HEK293 (cell line): ENCODE measurements at regions not wholly inside any gene's neighbourhood (a gene's known extent, or its start where the extent isn't known, plus 50 kb on each side); places are given as distances from the start of the nearest gene placed in this dataset.

Source experiments
- ZNF202 ChIP-seq: fragments of 450-650 bp; formaldehyde crosslinking; IDR thresholded peaks from 2 replicates; pipeline ENCODE4 v1.5.1; 2016; ENCODE audit warnings: missing biosample characterization, missing genetic modification characterization, borderline replicate concordance
- ZNF423 ChIP-seq: fragments of 450-650 bp; formaldehyde crosslinking; IDR thresholded peaks from 2 replicates; pipeline ENCODE4 v1.5.1; 2016; ENCODE audit warnings: missing biosample characterization, missing genetic modification characterization
- TF ChIP-seq, protein P1 (sequence below): fragments of 450-650 bp; formaldehyde crosslinking; IDR thresholded peaks from 2 replicates; pipeline ENCODE4 v1.5.1; 2016; ENCODE audit warnings: missing biosample characterization, missing genetic modification characterization, borderline replicate concordance

- TF ChIP-seq ZNF423 (tag by site-specific recombination) (no peak), ZNF202 (no peak)
- TF ChIP-seq, protein P1, sequence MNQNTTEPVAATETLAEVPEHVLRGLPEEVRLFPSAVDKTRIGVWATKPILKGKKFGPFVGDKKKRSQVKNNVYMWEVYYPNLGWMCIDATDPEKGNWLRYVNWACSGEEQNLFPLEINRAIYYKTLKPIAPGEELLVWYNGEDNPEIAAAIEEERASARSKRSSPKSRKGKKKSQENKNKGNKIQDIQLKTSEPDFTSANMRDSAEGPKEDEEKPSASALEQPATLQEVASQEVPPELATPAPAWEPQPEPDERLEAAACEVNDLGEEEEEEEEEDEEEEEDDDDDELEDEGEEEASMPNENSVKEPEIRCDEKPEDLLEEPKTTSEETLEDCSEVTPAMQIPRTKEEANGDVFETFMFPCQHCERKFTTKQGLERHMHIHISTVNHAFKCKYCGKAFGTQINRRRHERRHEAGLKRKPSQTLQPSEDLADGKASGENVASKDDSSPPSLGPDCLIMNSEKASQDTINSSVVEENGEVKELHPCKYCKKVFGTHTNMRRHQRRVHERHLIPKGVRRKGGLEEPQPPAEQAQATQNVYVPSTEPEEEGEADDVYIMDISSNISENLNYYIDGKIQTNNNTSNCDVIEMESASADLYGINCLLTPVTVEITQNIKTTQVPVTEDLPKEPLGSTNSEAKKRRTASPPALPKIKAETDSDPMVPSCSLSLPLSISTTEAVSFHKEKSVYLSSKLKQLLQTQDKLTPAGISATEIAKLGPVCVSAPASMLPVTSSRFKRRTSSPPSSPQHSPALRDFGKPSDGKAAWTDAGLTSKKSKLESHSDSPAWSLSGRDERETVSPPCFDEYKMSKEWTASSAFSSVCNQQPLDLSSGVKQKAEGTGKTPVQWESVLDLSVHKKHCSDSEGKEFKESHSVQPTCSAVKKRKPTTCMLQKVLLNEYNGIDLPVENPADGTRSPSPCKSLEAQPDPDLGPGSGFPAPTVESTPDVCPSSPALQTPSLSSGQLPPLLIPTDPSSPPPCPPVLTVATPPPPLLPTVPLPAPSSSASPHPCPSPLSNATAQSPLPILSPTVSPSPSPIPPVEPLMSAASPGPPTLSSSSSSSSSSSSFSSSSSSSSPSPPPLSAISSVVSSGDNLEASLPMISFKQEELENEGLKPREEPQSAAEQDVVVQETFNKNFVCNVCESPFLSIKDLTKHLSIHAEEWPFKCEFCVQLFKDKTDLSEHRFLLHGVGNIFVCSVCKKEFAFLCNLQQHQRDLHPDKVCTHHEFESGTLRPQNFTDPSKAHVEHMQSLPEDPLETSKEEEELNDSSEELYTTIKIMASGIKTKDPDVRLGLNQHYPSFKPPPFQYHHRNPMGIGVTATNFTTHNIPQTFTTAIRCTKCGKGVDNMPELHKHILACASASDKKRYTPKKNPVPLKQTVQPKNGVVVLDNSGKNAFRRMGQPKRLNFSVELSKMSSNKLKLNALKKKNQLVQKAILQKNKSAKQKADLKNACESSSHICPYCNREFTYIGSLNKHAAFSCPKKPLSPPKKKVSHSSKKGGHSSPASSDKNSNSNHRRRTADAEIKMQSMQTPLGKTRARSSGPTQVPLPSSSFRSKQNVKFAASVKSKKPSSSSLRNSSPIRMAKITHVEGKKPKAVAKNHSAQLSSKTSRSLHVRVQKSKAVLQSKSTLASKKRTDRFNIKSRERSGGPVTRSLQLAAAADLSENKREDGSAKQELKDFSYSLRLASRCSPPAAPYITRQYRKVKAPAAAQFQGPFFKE (tag by site-specific recombination): no peak
These were observed 340.4 kb upstream of the OPRM1 start for GRCh38 chr6:153698637-153699036.
